ENCODE measurements at regions not wholly inside any gene's neighbourhood (a gene's known extent, or its start where the extent isn't known, plus 50 kb on each side); places are given as distances from the start of the nearest gene placed in this dataset.

DNA sequence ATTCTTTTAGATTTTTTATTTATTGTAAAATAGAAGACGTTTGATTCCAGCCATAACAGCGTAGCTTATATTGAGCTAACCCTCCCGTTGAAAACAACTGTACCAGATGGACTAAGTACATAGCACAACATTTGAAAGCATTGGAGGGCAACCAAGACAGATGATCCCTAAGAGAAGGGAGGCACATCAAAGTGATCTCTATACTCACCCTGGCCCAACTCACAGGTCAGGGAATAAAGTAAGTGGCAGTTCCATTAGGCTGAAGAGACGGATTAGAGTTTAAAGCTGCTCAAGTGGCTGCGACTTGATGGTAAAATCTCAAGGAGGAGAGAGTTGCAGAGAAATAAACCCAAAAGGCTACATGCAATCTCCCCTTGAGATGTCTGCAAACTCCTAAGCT is 65.1 kb upstream of the ITM2B start:
- TF ChIP-seq, protein P1, sequence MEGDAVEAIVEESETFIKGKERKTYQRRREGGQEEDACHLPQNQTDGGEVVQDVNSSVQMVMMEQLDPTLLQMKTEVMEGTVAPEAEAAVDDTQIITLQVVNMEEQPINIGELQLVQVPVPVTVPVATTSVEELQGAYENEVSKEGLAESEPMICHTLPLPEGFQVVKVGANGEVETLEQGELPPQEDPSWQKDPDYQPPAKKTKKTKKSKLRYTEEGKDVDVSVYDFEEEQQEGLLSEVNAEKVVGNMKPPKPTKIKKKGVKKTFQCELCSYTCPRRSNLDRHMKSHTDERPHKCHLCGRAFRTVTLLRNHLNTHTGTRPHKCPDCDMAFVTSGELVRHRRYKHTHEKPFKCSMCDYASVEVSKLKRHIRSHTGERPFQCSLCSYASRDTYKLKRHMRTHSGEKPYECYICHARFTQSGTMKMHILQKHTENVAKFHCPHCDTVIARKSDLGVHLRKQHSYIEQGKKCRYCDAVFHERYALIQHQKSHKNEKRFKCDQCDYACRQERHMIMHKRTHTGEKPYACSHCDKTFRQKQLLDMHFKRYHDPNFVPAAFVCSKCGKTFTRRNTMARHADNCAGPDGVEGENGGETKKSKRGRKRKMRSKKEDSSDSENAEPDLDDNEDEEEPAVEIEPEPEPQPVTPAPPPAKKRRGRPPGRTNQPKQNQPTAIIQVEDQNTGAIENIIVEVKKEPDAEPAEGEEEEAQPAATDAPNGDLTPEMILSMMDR (IDR thresholded peaks at IDR 0.05) = no peak
- TF ChIP-seq EZH2 (IDR thresholded peaks at IDR 0.05) = no peak
